ENCODE measurements at regions not wholly inside any gene's neighbourhood (a gene's known extent, or its start where the extent isn't known, plus 50 kb on each side); places are given as distances from the start of the nearest gene placed in this dataset.

- DNase-seq (ENCODE audit: low read depth in 6 of 9, low spot score in 9 of 9), result no peak
- 88% methylated on average over 6 of the region's 6 CpGs for whole genome bisulfite sequencing
Observed at GRCh38 chr11:129584316-129584715, 208.7 kb downstream of the BARX2 start.

GRCh38 chr11:129589190-129589860 is 213.7 kb downstream of the BARX2 start:
- Histone ChIP-seq H3K4me1 (ENCODE audit: control insufficient read depth in 2 of 2, insufficient read depth in 2 of 2, low read length in 2 of 2) (no peaks in the 10 kb centered on the region), H3K27me3 (ENCODE audit: control insufficient read depth in 2 of 2, insufficient read depth in 1 of 2, low read length in 1 of 2) (no peaks in the 10 kb centered on the region), H3K9me3 (ENCODE audit: control insufficient read depth in 2 of 2, insufficient read depth in 1 of 2, low read length in 1 of 2) (no peaks in the 10 kb centered on the region), H3K27ac (ENCODE audit: low read depth in 1 of 2, low read length in 1 of 2) (no peak overlapping the region), H3K36me3 (ENCODE audit: control insufficient read depth in 2 of 2, insufficient read depth in 2 of 2, low read length in 1 of 2) (no peaks in the 10 kb centered on the region), H3K4me3 (ENCODE audit: low read length in 2 of 2) (no peak overlapping the region)
- no peak for DNase-seq (ENCODE audit: low read depth in 6 of 9, low spot score in 9 of 9)
- WGBS, result 7% methylated on average over 5 of the region's 5 CpGs

More at GRCh38 chr11:129584316-129584715, 208.7 kb downstream of the BARX2 start:
- Histone ChIP-seq H3K36me3 (ENCODE audit: control insufficient read depth in 2 of 2, insufficient read depth in 2 of 2, low read length in 1 of 2) (no peaks in the 10 kb centered on the region), H3K27me3 (ENCODE audit: control insufficient read depth in 2 of 2, insufficient read depth in 1 of 2, low read length in 1 of 2) (no peaks in the 10 kb centered on the region), H3K27ac (ENCODE audit: low read depth in 1 of 2, low read length in 1 of 2) (no peak overlapping the region), H3K9me3 (ENCODE audit: control insufficient read depth in 2 of 2, insufficient read depth in 1 of 2, low read length in 1 of 2) (no peaks in the 10 kb centered on the region), H3K4me3 (ENCODE audit: low read length in 2 of 2) (no peak overlapping the region), H3K4me1 (ENCODE audit: control insufficient read depth in 2 of 2, insufficient read depth in 2 of 2, low read length in 2 of 2) (no peaks in the 10 kb centered on the region)

GRCh38 chr11:129590030-129590752 is 214.5 kb downstream of the BARX2 start:
- no peaks in the 10 kb centered on the region for H3K27me3 ChIP-seq (ENCODE audit: control insufficient read depth in 2 of 2, insufficient read depth in 1 of 2, low read length in 1 of 2)

GRCh38 chr11:129590753-129591475 is 215.3 kb downstream of the BARX2 start:
- Histone ChIP-seq H3K36me3 (ENCODE audit: control insufficient read depth in 2 of 2, insufficient read depth in 2 of 2, low read length in 1 of 2) (no peaks in the 10 kb centered on the region), H3K9me3 (ENCODE audit: control insufficient read depth in 2 of 2, insufficient read depth in 1 of 2, low read length in 1 of 2) (no peaks in the 10 kb centered on the region), H3K4me1 (ENCODE audit: control insufficient read depth in 2 of 2, insufficient read depth in 2 of 2, low read length in 2 of 2) (no peaks in the 10 kb centered on the region), H3K4me3 (ENCODE audit: low read length in 2 of 2) (no peak overlapping the region), H3K27me3 (ENCODE audit: control insufficient read depth in 2 of 2, insufficient read depth in 1 of 2, low read length in 1 of 2) (no peaks in the 10 kb centered on the region), H3K27ac (ENCODE audit: low read depth in 1 of 2, low read length in 1 of 2) (no peak overlapping the region)
- WGBS, result 86% methylated on average over 9 of the region's 9 CpGs
- no peak for DNase-seq (ENCODE audit: low read depth in 6 of 9, low spot score in 9 of 9)

More at GRCh38 chr11:129590030-129590752, 214.5 kb downstream of the BARX2 start:
- H3K27ac ChIP-seq (ENCODE audit: low read depth in 1 of 2, low read length in 1 of 2), result no peak overlapping the region
- no peaks in the 10 kb centered on the region for H3K9me3 ChIP-seq (ENCODE audit: control insufficient read depth in 2 of 2, insufficient read depth in 1 of 2, low read length in 1 of 2)
- H3K4me3 ChIP-seq (ENCODE audit: low read length in 2 of 2), result no peak overlapping the region
- no peaks in the 10 kb centered on the region for H3K36me3 ChIP-seq (ENCODE audit: control insufficient read depth in 2 of 2, insufficient read depth in 2 of 2, low read length in 1 of 2)
- WGBS, result 68% methylated on average over 10 of the region's 10 CpGs
- DNase-seq (ENCODE audit: low read depth in 6 of 9, low spot score in 9 of 9), result no peak
- H3K4me1 ChIP-seq (ENCODE audit: control insufficient read depth in 2 of 2, insufficient read depth in 2 of 2, low read length in 2 of 2), result no peaks in the 10 kb centered on the region

- 86% methylated on average over 2 of the region's 2 CpGs for WGBS
- DNase-seq (ENCODE audit: low read depth in 6 of 9, low spot score in 9 of 9), result no peak
Observed at GRCh38 chr11:129591527-129591926, 215.9 kb downstream of the BARX2 start.

GRCh38 chr11:129592191-129592590 is 216.5 kb downstream of the BARX2 start:
- no peak for DNase-seq (ENCODE audit: low read depth in 6 of 9, low spot score in 9 of 9)
- H3K4me1 ChIP-seq (ENCODE audit: control insufficient read depth in 2 of 2, insufficient read depth in 2 of 2, low read length in 2 of 2), result no peaks in the 10 kb centered on the region
- no peak overlapping the region for H3K27ac ChIP-seq (ENCODE audit: low read depth in 1 of 2, low read length in 1 of 2)
- H3K27me3 ChIP-seq (ENCODE audit: control insufficient read depth in 2 of 2, insufficient read depth in 1 of 2, low read length in 1 of 2), result no peaks in the 10 kb centered on the region
- 93% methylated on average over 8 of the region's 8 CpGs for WGBS
- no peaks in the 10 kb centered on the region for H3K9me3 ChIP-seq (ENCODE audit: control insufficient read depth in 2 of 2, insufficient read depth in 1 of 2, low read length in 1 of 2)
- H3K4me3 ChIP-seq (ENCODE audit: low read length in 2 of 2), result no peak overlapping the region
- H3K36me3 ChIP-seq (ENCODE audit: control insufficient read depth in 2 of 2, insufficient read depth in 2 of 2, low read length in 1 of 2), result no peaks in the 10 kb centered on the region

More at GRCh38 chr11:129591527-129591926, 215.9 kb downstream of the BARX2 start:
- Histone ChIP-seq H3K4me3 (ENCODE audit: low read length in 2 of 2) (no peak overlapping the region), H3K9me3 (ENCODE audit: control insufficient read depth in 2 of 2, insufficient read depth in 1 of 2, low read length in 1 of 2) (no peaks in the 10 kb centered on the region), H3K27me3 (ENCODE audit: control insufficient read depth in 2 of 2, insufficient read depth in 1 of 2, low read length in 1 of 2) (no peaks in the 10 kb centered on the region), H3K4me1 (ENCODE audit: control insufficient read depth in 2 of 2, insufficient read depth in 2 of 2, low read length in 2 of 2) (no peaks in the 10 kb centered on the region), H3K27ac (ENCODE audit: low read depth in 1 of 2, low read length in 1 of 2) (no peak overlapping the region), H3K36me3 (ENCODE audit: control insufficient read depth in 2 of 2, insufficient read depth in 2 of 2, low read length in 1 of 2) (no peaks in the 10 kb centered on the region)

- 89% methylated on average over 2 of the region's 2 CpGs for WGBS
- H3K4me3 ChIP-seq (ENCODE audit: low read length in 2 of 2), result no peak overlapping the region
Observed at GRCh38 chr11:129593098-129593497, 217.4 kb downstream of the BARX2 start.

GRCh38 chr11:129595038-129595962 is 219.7 kb downstream of the BARX2 start:
- no peaks in the 10 kb centered on the region for H3K27me3 ChIP-seq (ENCODE audit: control insufficient read depth in 2 of 2, insufficient read depth in 1 of 2, low read length in 1 of 2)
- 54% methylated on average over 9 of the region's 9 CpGs for WGBS
- H3K4me3 ChIP-seq (ENCODE audit: low read length in 2 of 2), result no peak overlapping the region
- no peak overlapping the region for H3K27ac ChIP-seq (ENCODE audit: low read depth in 1 of 2, low read length in 1 of 2)
- no peaks in the 10 kb centered on the region for H3K4me1 ChIP-seq (ENCODE audit: control insufficient read depth in 2 of 2, insufficient read depth in 2 of 2, low read length in 2 of 2)
- H3K9me3 ChIP-seq (ENCODE audit: control insufficient read depth in 2 of 2, insufficient read depth in 1 of 2, low read length in 1 of 2), result peaks cover 0 to 7% of the 10 kb centered on the region in 2 donors
- DNase-seq (ENCODE audit: low read depth in 6 of 9, low spot score in 9 of 9), result no peak
- H3K36me3 ChIP-seq (ENCODE audit: control insufficient read depth in 2 of 2, insufficient read depth in 2 of 2, low read length in 1 of 2), result no peaks in the 10 kb centered on the region

More at GRCh38 chr11:129593098-129593497, 217.4 kb downstream of the BARX2 start:
- no peak for DNase-seq (ENCODE audit: low read depth in 6 of 9, low spot score in 9 of 9)
- H3K36me3 ChIP-seq (ENCODE audit: control insufficient read depth in 2 of 2, insufficient read depth in 2 of 2, low read length in 1 of 2), result no peaks in the 10 kb centered on the region
- H3K9me3 ChIP-seq (ENCODE audit: control insufficient read depth in 2 of 2, insufficient read depth in 1 of 2, low read length in 1 of 2), result peaks cover 0 to under 1% of the 10 kb centered on the region in 2 donors
- no peaks in the 10 kb centered on the region for H3K4me1 ChIP-seq (ENCODE audit: control insufficient read depth in 2 of 2, insufficient read depth in 2 of 2, low read length in 2 of 2)
- no peak overlapping the region for H3K27ac ChIP-seq (ENCODE audit: low read depth in 1 of 2, low read length in 1 of 2)
- no peaks in the 10 kb centered on the region for H3K27me3 ChIP-seq (ENCODE audit: control insufficient read depth in 2 of 2, insufficient read depth in 1 of 2, low read length in 1 of 2)

All from thymus (tissue), 11 donors.